AG04449 (cell line): ENCODE measurements at regions not wholly inside any gene's neighbourhood (a gene's known extent, or its start where the extent isn't known, plus 50 kb on each side); places are given as distances from the start of the nearest gene placed in this dataset.

Experiments
- CTCF ChIA-PET: fragments of 350-600 bp; formaldehyde crosslinking; extraction: SDS; loops from one replicate; lab custom pipeline; 2021; ENCODE audit warnings: antibody characterized with exemption; lab: Yijun Ruan, JAX
- POLR2A ChIA-PET: fragments of 400-600, 350-600 bp; formaldehyde crosslinking; extraction: SDS; loops from one replicate; lab custom pipeline; 2020; ENCODE audit warnings: antibody characterized with exemption, inconsistent platforms; lab: Yijun Ruan, JAX
- DNase-seq: peaks from one replicate; pipeline ENCODE4 v3.0.0-alpha.2; 2010; ENCODE audit warnings: low read depth, low spot score
- H3K4me3 ChIP-seq: 2 replicates; pipeline ENCODE4 v1.5.1; 2011; ENCODE audit warnings: low read depth, mild to moderate bottlenecking, control low read depth, low read length
- CTCF ChIP-seq: IDR thresholded peaks from one replicate; pipeline ENCODE4 v1.5.1; 2011; ENCODE audit warnings: mild to moderate bottlenecking, moderate library complexity, low read length, control low read depth, inconsistent platforms; ENCODE audit not compliant: insufficient read depth; ENCODE audit errors: missing control alignments

GRCh38 chr18:8943900-8944870, 158.3 kb upstream of the NDUFV2 start:
- CTCF ChIA-PET = interaction anchor here (0.9 to 1.8 kb wide), 6 partner anchors 23 to 248 kb away, joined by 3 to 7 read pairs (median 4); no protein-coding TSS in a partner anchor
- no peak overlapping the region for H3K4me3 ChIP-seq
- TF ChIP-seq CTCF = no peak
- no peak for DNase-seq
- POLR2A ChIA-PET = interaction anchor here (0.7 to 1.2 kb wide), 2 partner anchors 144 to 227 kb away, joined by 3 read pairs; no protein-coding TSS in a partner anchor

GRCh38 chr18:8944871-8945245, 157.6 kb upstream of the NDUFV2 start:
- H3K4me3 ChIP-seq = no peak overlapping the region
- CTCF ChIA-PET = interaction anchor here (0.9 kb wide), 1 partner anchor 238 kb away, joined by 3 read pairs; no protein-coding TSS in a partner anchor
- POLR2A ChIA-PET = no interaction called here
- no peak for TF ChIP-seq CTCF
- no peak for DNase-seq

- DNase-seq = no peak
- CTCF ChIA-PET = interaction anchor here (1.1 kb wide), 1 partner anchor 9 kb away, joined by 3 read pairs; no protein-coding TSS in a partner anchor
- POLR2A ChIA-PET = interaction anchor here (1.0 kb wide), 1 partner anchor 145 kb away, joined by 5 read pairs; no protein-coding TSS in a partner anchor
- H3K4me3 ChIP-seq = no peak overlapping the region
- TF ChIP-seq CTCF = no peak
These were observed 157.0 kb upstream of the NDUFV2 start for GRCh38 chr18:8945514-8945913.

GRCh38 chr18:8946066-8946838, 156.2 kb upstream of the NDUFV2 start:
- ChIA-PET CTCF (interaction anchor here (1.1 kb wide), 1 partner anchor 8 kb away, joined by 3 read pairs; no protein-coding TSS in a partner anchor), POLR2A (interaction anchor here (1.0 kb wide), 1 partner anchor 146 kb away, joined by 5 read pairs; no protein-coding TSS in a partner anchor)
- DNase-seq = peak; percentile 97

GRCh38 chr18:8947566-8947965, 154.9 kb upstream of the NDUFV2 start:
- TF ChIP-seq CTCF = no peak
- H3K4me3 ChIP-seq = no peak overlapping the region
- ChIA-PET POLR2A (interaction anchor here (0.8 to 1.3 kb wide), 2 partner anchors 200 to 201 kb away, joined by 3 read pairs; no protein-coding TSS in a partner anchor), CTCF (no interaction called here)
- no peak for DNase-seq

More at GRCh38 chr18:8946066-8946838, 156.2 kb upstream of the NDUFV2 start:
- no peak for TF ChIP-seq CTCF
- H3K4me3 ChIP-seq = no peak overlapping the region
